Superior temporal gyrus (tissue), 1 donor: ENCODE measurements at regions not wholly inside any gene's neighbourhood (a gene's known extent, or its start where the extent isn't known, plus 50 kb on each side); places are given as distances from the start of the nearest gene placed in this dataset.

Experiments used
- DNase-seq: peaks from one replicate; pipeline ENCODE4 v3.0.0-alpha.2; 2016; ENCODE audit errors: extremely low spot score

- DNase-seq: no peak
Observed at GRCh38 chr13:34114581-34114980, 296.6 kb downstream of the RFC3 start.

GRCh38 chr13:34116651-34117050 lies 298.7 kb downstream of the RFC3 start:
- no peak for DNase-seq

GRCh38 chr13:34124666-34125306 lies 306.8 kb downstream of the RFC3 start:
- no peak for DNase-seq

GRCh38 chr13:34127523-34127922 lies 309.6 kb downstream of the RFC3 start:
- no peak for DNase-seq

- no peak for DNase-seq
Observed at GRCh38 chr13:34128661-34129060, 310.7 kb downstream of the RFC3 start.

GRCh38 chr13:34129436-34129835 lies 311.5 kb downstream of the RFC3 start:
- DNase-seq: no peak

GRCh38 chr13:34137200-34137599 lies 319.3 kb downstream of the RFC3 start:
- DNase-seq: no peak

- no peak for DNase-seq
Observed at GRCh38 chr13:34139660-34140227, 321.8 kb downstream of the RFC3 start.

GRCh38 chr13:34143637-34144036 lies 325.7 kb downstream of the RFC3 start:
- no peak for DNase-seq

- DNase-seq: no peak
Observed at GRCh38 chr13:34144142-34144541, 326.2 kb downstream of the RFC3 start.

GRCh38 chr13:34145061-34145460 lies 327.1 kb downstream of the RFC3 start:
- DNase-seq: no peak

GRCh38 chr13:34148359-34148758 lies 330.4 kb downstream of the RFC3 start:
- DNase-seq: no peak

- DNase-seq: no peak
Observed at GRCh38 chr13:34151885-34152284, 333.9 kb downstream of the RFC3 start.

GRCh38 chr13:34152409-34152808 lies 334.5 kb downstream of the RFC3 start:
- DNase-seq: no peak

- no peak for DNase-seq
Observed at GRCh38 chr13:34152996-34153395, 335.0 kb downstream of the RFC3 start.

GRCh38 chr13:34153428-34154180 lies 335.7 kb downstream of the RFC3 start:
- no peak for DNase-seq

- DNase-seq: peak; percentile 34
Observed at GRCh38 chr13:34155931-34156607, 338.1 kb downstream of the RFC3 start.

- peak; percentile 57 for DNase-seq
Observed at GRCh38 chr13:34156841-34157365, 339.0 kb downstream of the RFC3 start.

GRCh38 chr13:34159946-34160345 lies 342.0 kb downstream of the RFC3 start:
- DNase-seq: no peak

- no peak for DNase-seq
Observed at GRCh38 chr13:34161931-34162543, 344.1 kb downstream of the RFC3 start.

GRCh38 chr13:34162544-34162933 lies 344.6 kb downstream of the RFC3 start:
- DNase-seq: no peak

- DNase-seq: no peak
Observed at GRCh38 chr13:34164582-34164981, 346.6 kb downstream of the RFC3 start.
